GM18909 (cell line): ENCODE measurements at regions not wholly inside any gene's neighbourhood (a gene's known extent, or its start where the extent isn't known, plus 50 kb on each side); places are given as distances from the start of the nearest gene placed in this dataset.

ENCODE experiments used
- ATAC-seq: cut with Tn5 transposase; IDR thresholded peaks from one replicate; pipeline ENCODE4 v1.9.1; 2021; ENCODE audit warnings: mild to moderate bottlenecking; ENCODE audit not compliant: unreplicated experiment, poor library complexity

DNA sequence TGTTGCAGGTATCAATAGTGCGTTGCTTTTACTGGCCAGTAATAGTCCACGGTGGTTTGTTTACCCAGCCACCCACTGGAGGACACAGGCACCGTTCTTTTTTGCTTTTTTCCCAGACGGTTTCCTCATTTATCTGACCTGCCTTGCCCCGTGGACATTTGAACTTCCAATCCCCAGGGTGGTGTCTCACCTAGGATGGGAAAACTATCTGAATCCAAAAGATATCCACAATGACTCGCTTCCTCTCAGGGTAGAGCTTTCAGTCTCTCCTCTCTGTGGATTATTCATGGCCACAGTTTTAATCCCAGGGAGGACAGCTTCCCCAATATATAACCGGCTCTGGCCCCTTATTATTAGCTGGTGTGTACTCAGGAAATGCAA lies 170.8 kb downstream of the FOXO1 start:
- no peak for ATAC-seq

DNA sequence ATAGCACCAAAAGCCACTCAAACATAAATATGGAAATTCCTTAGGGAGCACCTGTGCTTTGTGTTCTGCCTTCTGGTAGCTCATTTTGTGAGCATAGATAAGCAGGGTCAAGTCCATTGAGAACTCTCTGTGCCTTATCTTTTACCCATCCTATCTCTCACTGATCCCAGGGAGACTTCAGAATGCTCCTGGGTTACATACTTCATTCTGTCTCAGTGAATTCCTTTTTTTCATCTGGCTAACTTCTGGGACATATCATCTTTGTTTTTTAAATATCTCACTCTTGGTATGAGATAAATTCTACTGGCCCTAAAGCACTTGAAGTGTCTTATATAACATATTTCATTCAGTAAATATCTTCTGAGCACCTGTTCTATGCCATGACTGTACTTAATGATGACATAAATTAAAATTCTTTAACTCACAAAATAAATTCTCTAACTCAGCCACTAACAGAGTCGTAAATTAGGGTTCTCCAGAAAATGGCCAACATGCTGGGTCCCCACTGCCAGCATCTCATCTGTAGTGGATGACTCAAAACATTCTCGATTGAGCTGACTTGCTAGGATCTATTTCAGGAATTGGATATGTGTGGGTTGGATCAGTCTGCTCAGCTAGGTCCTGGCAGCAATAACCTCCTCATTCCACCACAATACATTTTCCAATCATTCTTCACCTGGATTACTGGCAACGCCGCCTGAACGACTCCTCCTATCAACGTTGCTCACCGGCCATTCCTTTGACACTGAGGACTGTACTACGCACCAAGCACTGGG lies 170.2 kb downstream of the FOXO1 start:
- ATAC-seq = no peak

DNA sequence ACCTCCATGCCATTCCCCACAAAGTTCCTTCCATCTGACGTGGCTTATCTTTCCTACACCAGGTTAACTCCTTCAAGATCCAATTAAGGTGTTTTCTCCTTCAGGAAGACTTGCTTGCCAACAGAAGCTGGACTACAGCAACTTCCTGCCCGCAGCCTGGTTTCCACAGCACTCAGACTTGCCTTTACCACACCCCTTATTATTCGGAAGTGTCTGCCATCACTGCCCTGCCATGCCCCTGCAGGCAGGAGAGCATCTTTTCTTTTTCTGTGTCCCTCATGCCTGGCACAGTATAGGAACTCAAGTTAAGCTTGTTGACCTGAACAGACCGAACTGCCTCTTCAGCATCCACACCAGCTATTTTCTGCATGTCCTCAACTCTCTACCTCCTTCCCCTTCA lies 168.0 kb downstream of the FOXO1 start:
- ATAC-seq = no peak

- ATAC-seq = no peak
These were observed 164.2 kb downstream of the FOXO1 start for GRCh38 chr13:40502236-40502635.

DNA sequence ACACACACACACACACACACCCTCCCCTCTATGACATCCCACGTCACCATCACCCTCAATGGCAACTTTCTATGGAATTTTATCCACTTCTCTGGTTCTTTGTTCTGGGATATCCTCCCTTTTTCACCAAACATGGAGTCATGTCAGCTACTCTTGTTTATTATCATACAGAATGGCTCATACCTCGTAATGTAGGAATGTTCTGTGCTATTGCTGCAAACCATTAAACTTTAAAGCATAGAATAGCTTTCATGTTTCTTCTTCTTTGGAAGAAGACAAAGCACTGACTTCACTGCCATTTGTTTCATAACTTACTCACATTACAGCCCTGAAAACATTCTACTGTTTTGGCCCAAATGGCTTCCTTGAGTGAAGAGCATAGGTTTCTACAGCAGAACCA lies 163.4 kb downstream of the FOXO1 start:
- ATAC-seq = no peak

DNA sequence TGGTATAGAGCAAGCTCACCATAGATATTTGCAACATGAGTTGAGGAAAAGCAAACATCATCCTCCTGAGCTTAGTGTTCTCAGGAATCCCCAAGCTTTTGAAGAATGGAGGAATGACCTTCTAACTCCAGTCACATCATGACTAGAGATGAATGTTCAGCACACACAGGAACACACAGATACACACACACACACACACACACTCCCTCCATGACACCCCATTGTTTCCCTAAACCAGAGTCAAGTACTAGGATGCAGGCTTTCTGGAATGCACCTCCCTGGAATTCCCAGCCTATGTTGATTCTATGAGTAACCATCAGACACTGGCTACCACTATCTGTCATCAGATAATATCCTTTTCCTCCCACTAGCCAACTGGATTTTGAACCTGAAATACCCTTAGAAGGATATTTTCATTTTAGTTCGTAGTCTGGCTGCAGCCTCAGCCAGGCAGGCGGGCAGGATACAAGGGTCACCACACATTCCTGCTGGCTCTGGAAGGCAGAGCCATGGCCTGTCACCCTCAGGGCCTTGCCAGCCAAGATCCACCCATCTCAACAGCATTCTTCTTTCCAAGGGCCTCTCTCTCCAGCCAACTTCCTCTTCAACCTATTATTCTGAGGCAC lies 162.4 kb downstream of the FOXO1 start:
- no peak for ATAC-seq

- no peak for ATAC-seq
These were observed 161.8 kb downstream of the FOXO1 start for GRCh38 chr13:40504641-40505040.

DNA sequence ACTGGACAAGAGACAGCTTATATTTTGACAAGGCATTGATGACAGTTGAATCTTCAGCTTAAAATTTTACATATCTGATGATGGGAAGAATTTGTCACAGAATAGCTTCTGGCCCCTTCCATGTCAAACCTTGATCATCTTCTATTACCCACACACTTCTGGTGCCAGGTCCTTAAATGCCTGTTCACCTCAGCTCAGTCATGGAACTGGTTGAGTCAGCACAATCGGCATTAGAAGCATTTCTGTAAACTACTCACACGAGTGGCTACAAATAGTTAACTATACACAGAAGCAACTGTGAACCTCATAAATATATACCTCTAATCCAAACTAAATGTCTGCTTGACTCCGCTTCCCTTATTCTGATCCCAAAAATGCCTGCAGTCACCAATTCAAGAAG lies 161.2 kb downstream of the FOXO1 start:
- no peak for ATAC-seq
